NCI-H1417 (cell line): ENCODE measurements at regions not wholly inside any gene's neighbourhood (a gene's known extent, or its start where the extent isn't known, plus 50 kb on each side); places are given as distances from the start of the nearest gene placed in this dataset.
A peak's percentile ranks its signal among the peaks of the same experiment; 100 is the strongest.

ENCODE experiments used
- DNase-seq, 3 experiments: peaks; one replicate each; lab custom pipeline; 2025; lab: John Stamatoyannopoulos, UW

DNA sequence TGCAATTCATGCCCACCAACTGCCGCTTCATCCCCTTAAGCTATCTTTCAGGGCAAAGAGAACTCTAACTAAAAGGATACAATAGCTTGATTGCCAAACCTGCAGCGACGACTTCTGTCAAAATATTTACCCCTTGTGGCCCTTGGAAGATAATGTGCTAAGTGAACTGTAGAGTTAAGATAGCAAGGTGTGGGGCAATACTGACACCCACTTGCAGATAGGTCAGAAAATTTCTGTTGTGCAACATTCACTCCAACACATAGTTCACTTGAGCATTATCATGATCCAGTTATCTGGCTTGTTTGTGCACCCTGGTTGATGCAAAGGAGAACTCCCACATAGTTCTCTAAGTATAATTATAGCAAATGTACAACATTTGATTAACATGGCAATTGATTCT is 55.6 kb downstream of the RHOXF2B start:
- DNase-seq: no peak

DNA sequence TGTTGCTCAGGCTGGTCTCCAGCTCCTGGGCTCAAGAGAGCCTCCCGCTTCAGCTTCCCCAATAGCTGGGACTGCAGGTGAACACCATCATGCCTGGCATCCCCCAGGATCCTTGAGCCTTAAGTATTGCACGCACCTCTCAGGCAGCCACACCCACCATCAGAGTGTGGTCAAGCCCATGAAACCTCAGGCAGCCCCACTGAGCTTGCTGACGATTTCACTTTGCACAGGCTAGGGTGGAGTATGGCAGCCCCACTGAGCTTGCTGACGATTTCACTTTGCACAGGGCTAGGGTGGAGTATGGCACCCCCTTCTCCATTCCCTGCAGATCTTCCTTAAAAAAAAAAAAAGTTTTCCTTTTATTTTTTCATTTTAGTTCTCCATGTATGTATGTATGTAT is 57.2 kb downstream of the RHOXF2B start:
- DNase-seq: no peak

DNA sequence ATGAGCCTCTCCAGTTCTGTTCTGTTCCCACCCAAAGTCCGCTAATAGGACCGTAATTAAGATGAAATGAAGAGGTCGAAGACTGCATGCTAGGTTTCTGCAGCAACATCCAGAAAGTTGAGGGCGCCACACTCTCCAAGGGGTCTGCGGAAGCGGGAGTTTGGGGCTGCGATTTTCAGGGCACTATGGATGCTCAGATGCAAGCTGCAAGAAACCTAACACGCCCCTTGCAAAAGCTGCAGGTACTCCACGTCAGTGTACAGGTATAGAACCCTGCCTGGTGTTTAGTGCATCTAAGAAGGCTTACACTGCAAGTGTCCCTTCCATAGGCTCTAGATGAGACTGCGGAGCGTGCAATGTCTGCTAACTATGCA is 61.4 kb downstream of the RHOXF2B start:
- no peak for DNase-seq

DNA sequence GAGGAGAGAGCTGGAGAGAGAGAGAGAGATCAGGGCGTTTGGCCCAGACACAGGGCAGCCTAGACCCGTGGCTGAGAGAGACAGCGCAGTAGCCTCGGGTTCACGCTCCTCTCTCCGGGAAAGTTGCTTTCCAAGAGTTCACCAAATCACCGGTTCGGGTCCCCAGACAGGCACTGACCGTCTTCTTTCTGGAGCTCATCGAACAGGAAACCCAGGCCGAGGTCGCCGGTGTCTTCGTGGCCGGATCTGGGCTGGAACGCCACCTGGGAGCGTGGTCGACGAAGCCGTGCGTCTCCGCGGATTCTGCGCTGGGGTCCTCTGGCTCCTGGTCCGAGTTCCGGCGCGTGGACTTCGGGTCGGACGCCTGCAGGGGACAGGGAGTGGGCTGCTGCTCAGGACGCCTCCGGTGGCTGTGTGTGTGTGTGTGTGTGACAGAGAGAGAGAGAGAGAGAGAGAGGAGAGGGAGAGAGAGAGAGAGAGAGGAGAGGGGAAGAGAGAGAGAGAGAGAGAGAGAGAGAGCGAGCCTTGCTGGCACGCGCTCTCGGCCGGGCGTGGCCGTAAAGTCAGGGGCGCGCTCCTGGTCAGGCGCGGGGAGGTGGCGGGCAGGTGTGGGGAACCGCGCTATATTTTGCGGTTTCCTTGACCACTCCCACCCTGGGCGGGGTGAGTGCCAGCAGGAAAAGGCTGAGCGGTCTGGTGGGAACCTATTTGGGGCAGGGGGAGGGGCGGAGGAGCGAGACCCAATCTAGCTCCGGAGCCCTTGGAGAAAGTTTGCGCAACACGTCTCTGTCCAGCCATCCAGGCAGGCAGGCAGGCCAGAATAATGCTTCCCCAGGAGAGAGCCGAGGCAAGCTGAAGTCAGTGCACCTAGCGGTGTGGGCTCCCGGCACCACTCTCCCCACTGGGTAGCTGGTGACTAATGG is 62.1 kb downstream of the RHOXF2B start:
- DNase-seq: peak in 2 of 3 experiments; percentile 5 to 20

DNA sequence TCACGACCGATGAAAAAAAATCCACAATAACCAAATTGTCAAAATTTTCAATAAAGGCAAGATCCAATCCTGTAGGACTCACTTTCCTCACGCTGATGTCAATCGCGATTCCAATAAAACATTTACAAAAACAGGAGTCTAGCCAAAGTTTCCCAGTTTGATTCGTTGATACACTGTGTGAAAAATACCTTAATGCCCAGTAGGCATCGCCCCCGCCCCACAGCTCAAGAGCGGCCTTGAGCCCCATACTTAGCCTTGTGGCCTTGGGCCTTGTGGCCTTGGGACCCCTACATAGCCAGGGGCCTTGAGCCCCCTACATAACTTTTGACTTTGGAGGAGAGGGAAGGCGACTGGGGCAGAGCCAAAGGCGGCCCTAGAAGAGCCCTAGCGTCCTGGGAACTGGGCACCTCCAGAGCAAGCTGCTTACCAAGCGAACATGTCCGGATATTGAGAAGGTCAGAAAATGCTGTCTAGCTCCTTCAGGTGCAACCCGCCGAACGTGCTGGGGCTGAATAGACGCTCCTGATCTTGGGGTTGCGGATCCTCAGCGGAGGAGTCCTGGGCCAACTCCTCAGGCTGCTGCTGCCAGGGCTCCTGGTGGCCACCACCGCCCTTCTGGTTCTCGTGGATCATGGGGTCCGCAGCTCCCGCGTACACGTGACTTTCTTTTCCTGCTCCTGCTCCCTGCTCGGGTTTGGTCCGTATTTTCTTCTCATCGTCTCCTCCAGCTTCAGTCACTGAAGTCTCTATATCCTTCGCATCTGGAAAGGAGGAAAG is 62.9 kb downstream of the RHOXF2B start:
- DNase-seq: no peak

GRCh38 chrX:120001787-120002186 is 58.2 kb upstream of the NKAP start:
- DNase-seq: no peak

DNA sequence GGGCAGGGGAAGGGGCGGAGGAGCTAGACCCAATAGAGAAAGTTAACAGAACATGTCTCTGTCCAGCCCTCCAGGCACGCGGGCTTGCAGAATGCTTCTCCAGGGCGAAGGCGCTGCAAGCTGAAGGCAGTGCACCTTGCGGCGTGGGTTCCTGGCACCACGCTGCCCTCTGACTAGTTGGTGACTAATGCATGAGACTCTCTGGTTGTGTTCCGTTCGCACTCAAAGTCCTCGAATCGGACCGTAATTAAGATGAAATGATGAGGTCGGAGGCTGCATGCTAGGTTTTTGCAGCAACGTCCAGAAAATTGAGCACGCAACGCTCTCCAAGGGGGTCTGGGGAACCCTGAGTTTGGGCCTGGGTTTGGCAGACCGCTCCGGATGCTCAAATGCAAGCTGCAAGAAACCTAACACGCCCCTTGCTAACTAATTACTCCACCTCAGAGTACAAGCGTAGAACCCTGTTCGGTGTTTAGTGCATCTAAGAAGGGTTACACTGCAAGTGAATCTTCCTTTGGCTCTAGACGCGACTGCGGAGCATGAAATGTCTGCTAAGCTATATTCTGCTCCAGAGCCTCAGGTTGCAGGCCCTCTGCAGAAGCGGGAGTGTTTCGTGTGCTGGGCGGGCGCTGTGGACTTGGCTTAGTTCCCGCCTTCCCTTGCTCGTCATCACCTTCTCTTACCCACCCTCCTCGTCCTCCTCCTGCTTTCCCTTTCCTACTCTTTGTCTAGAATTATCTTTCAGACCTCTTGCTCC is 57.1 kb upstream of the NKAP start:
- no peak for DNase-seq

GRCh38 chrX:119999087-119999634 is 55.6 kb upstream of the NKAP start:
- DNase-seq: no peak

DNA sequence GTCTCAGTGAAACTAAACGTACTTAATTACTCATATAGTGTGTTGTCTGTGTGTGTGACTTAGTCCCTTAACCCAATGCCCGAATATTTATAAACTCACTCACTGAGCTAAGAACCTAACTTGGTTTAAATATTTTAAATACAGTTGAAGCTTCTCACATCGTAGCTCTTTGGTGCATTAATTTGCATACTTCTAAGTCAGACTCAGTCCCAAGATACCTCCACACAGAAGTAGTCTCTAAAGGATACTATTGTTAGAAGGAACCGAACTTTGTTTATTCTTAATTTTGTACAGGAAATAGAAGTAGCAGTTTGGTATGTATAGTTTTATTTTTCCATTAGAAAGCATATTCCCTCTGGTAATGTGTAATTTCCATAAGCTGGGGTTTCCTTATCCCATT is 54.0 kb upstream of the NKAP start:
- DNase-seq: no peak

- DNase-seq: no peak
Measured at GRCh38 chrX:119996600-119997524, 53.3 kb upstream of the NKAP start.

DNA sequence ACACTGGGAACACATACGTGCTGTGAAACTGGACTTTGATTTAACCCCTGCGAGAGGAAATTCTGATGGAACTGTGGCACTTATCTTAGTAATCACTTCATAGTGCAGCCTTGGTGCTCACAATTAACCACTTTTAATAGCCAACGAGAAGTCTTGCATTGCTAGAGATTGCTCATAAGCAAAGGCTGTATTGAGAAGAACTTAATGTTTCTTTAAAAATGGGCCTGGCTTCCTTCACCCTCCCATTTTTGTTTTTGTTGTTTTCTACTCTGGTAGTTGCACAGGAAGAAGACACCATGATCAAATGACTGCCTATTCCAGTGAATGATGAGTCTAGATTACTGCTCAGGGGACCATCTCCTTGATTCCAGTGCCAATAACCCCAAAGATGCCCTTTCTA is 52.5 kb upstream of the NKAP start:
- DNase-seq: no peak
